Uterus (tissue), 3 donors: ENCODE measurements at regions not wholly inside any gene's neighbourhood (a gene's known extent, or its start where the extent isn't known, plus 50 kb on each side); places are given as distances from the start of the nearest gene placed in this dataset.

Experiments
- DNase-seq, 2 donors: peaks; one replicate each; pipeline ENCODE4 v3.0.0-alpha.2; 2019 to 2020
- H3K27ac ChIP-seq, 2 donors: fragments of 200-600 bp; sonication (generic); 1 replicate in 1 of 2; 2 replicates in 1 of 2; pipeline ENCODE4 v1.5.1; 2016 to 2018
- H3K27me3 ChIP-seq, 2 donors: fragments of 200-600 bp; sonication (generic); one replicate each; pipeline ENCODE4 v1.5.1; 2018 to 2019; ENCODE audit warnings: control low read depth in 1 of 2
- H3K36me3 ChIP-seq, 2 donors: fragments of 200-600 bp; sonication (generic); one replicate each; pipeline ENCODE4 v1.5.1; 2019; ENCODE audit warnings: control low read depth in 1 of 2
- H3K4me1 ChIP-seq, 2 donors: fragments of 200-600 bp; sonication (generic); one replicate each; pipeline ENCODE4 v1.5.1; 2018 to 2019; ENCODE audit warnings: control low read depth in 1 of 2
- H3K4me3 ChIP-seq, 2 donors: fragments of 200-600 bp; sonication (generic); 1 replicate in 1 of 2; 2 replicates in 1 of 2; pipeline ENCODE4 v1.5.1; 2018 to 2019; ENCODE audit warnings: mild to moderate bottlenecking in 1 of 2
- H3K9me3 ChIP-seq, 2 donors: fragments of 200-600 bp; sonication (generic); one replicate each; pipeline ENCODE4 v1.5.1; 2019; ENCODE audit warnings: control low read depth in 1 of 2
- POLR2A ChIP-seq, 2 donors: fragments of 450-650 bp; IDR thresholded peaks; one replicate each; pipeline ENCODE4 v1.6.1; 2016; ENCODE audit warnings: antibody characterized with exemption in 2 of 2, mild to moderate bottlenecking in 1 of 2, moderate library complexity in 1 of 2
- intact Hi-C: fragments of 100-400 bp; cut with DNase I; formaldehyde crosslinking; loops from one replicate; pipeline ENCODE4 v1.15.1; 2023; ENCODE audit warnings: low total_unique reads
- TF ChIP-seq, protein P1 (sequence below), 4 experiments: fragments of 200-600 bp in 2 of 4; fragments of 450-650 bp in 2 of 4; sonication (generic) in 2 of 4; IDR thresholded peaks; one replicate each; pipeline ENCODE4 v1.5.1; 2016 to 2019; ENCODE audit warnings: antibody characterized with exemption in 4 of 4, mild to moderate bottlenecking in 2 of 4, moderate library complexity in 1 of 4
- donor health status: DM: yes; HTN: yes; CAD: no.

DNA sequence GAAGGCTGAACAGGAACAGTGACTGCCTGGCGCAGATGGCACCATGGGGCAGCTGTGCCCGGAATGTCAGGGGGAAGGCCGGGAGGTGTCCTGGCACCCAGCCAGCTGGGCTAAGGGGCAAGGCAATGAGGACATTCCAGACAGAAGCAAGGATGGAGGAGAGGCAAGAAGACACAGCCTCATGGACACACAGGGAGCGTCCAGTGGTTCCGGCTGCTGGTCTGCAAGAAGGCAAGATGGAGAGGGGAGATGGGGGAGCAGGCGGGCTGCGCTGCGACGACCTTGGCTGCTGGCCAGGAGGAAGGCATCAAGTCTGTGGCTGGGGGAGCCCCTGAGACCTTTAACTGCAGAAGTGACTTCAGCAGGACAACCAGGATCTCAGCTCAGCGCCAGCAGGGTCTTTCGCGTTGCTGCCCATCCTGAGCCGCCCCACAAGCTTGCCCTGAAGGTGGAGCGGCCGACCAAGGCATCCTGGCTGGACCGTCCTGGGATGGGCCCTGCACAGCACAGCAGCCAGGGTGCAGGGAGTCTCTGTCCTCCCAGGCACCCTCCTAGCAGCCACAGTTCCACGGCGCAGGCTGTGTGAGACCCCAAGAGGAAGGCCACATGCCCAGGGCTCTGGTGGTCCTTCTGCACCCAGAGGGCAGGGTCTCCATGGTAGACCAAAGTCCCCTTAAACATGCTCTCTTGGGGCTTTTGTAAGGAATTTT lies 531.7 kb downstream of the BRD1 start:
- DNase-seq, result no peak
- H3K9me3 ChIP-seq, result no peaks in the 10 kb centered on the region
- no peaks in the 10 kb centered on the region for H3K27me3 ChIP-seq
- TF ChIP-seq POLR2A (IDR thresholded peaks at IDR 0.05), result no peak
- TF ChIP-seq, protein P1, sequence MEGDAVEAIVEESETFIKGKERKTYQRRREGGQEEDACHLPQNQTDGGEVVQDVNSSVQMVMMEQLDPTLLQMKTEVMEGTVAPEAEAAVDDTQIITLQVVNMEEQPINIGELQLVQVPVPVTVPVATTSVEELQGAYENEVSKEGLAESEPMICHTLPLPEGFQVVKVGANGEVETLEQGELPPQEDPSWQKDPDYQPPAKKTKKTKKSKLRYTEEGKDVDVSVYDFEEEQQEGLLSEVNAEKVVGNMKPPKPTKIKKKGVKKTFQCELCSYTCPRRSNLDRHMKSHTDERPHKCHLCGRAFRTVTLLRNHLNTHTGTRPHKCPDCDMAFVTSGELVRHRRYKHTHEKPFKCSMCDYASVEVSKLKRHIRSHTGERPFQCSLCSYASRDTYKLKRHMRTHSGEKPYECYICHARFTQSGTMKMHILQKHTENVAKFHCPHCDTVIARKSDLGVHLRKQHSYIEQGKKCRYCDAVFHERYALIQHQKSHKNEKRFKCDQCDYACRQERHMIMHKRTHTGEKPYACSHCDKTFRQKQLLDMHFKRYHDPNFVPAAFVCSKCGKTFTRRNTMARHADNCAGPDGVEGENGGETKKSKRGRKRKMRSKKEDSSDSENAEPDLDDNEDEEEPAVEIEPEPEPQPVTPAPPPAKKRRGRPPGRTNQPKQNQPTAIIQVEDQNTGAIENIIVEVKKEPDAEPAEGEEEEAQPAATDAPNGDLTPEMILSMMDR (IDR thresholded peaks at IDR 0.05), result no peak
- no peak overlapping the region for H3K27ac ChIP-seq
- intact Hi-C loops, result no loop called here
- no peak overlapping the region for H3K4me3 ChIP-seq
- no peaks in the 10 kb centered on the region for H3K4me1 ChIP-seq
- H3K36me3 ChIP-seq, result no peaks in the 10 kb centered on the region

DNA sequence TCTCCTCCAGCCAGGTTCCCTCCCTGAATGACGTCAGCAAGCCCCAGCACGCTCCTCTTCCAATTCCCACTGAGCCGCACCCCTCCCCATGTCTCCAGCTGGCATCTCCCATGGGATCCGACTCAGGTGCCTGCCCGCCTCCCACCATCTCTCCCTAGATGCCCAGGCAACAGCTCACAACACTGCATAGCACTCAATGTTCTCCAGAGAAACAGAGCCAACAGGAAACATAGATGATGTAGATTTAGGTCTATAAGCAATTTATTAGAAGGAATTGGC lies 532.3 kb downstream of the BRD1 start:
- intact Hi-C loops, result no loop called here

DNA sequence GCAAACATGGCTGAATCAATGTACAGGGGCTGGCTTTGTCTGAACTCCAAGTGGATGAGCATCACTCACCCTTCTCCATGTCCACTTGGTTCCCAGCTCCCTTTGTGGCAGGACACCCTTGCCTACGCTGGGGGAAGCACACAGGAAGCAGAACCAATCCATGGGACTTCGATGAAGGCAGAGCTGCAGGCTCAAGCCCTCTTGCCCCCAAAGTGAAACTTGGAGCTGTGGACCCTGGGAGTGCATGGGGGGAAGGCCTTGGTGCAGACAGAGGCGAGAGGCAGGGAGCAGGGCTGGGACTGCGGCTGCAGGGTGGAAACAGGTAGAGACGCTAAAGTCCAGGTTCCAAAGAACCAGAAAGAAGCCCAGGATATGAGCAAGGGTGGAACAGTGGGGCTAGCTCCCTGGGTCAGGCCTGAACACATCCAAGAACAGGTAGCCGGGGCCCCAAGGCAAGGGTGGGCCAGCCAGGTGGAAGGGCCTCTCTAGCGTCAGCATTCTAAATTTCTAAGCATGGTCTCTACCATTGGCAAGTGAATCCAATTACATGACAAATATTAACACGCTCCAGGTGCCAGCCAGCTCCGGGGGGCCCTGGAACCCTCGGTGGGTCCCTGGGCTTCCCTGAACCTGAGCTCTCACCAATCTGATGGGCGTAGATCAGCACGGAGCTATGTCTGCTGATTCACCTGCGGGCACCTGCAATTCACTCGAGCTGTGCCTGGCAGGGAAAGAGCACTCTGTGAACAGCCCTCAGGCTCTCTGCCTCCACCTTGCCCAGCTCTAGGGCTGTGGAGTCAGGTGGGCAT lies 532.8 kb downstream of the BRD1 start:
- Histone ChIP-seq H3K9me3 (no peaks in the 10 kb centered on the region), H3K27ac (no peak overlapping the region), H3K36me3 (no peaks in the 10 kb centered on the region), H3K4me3 (no peak overlapping the region), H3K4me1 (no peaks in the 10 kb centered on the region), H3K27me3 (no peaks in the 10 kb centered on the region)
- intact Hi-C loops, result no loop called here
- no peak for TF ChIP-seq POLR2A (IDR thresholded peaks at IDR 0.05)
- TF ChIP-seq, protein P1 (IDR thresholded peaks at IDR 0.05), result no peak
- no peak for DNase-seq

More for the DNA sequence above, 532.3 kb downstream of the BRD1 start:
- TF ChIP-seq POLR2A (IDR thresholded peaks at IDR 0.05), result no peak
- TF ChIP-seq, protein P1 (IDR thresholded peaks at IDR 0.05), result no peak
- Histone ChIP-seq H3K27me3 (no peaks in the 10 kb centered on the region), H3K27ac (no peak overlapping the region), H3K36me3 (no peaks in the 10 kb centered on the region), H3K9me3 (no peaks in the 10 kb centered on the region), H3K4me1 (no peaks in the 10 kb centered on the region), H3K4me3 (no peak overlapping the region)
- DNase-seq, result no peak

DNA sequence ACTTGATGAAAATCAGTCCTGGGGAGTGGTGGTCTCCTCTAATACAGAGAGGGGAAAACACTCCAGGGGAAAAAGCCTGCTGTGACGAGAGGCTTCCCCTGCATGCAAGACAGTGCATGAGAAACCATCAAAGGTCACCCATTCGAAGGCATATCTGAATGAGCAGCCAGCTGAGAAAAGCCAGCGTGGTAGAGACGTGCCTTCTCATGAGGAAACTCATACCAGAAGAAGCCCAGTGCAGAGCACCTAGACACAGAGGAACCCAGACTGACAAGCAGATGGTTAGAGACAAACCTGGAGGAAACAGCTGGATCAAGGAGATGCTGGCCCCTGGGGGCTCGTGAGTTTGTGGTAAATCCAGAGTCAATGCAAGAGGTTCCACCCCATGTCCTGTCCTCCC lies 534.8 kb downstream of the BRD1 start:
- no peaks in the 10 kb centered on the region for H3K36me3 ChIP-seq
- intact Hi-C loops, result no loop called here
- TF ChIP-seq, protein P1 (IDR thresholded peaks at IDR 0.05), result no peak
- no peak for TF ChIP-seq POLR2A (IDR thresholded peaks at IDR 0.05)
- no peak overlapping the region for H3K27ac ChIP-seq
- no peaks in the 10 kb centered on the region for H3K9me3 ChIP-seq
- H3K27me3 ChIP-seq, result no peaks in the 10 kb centered on the region
- H3K4me1 ChIP-seq, result no peaks in the 10 kb centered on the region
- DNase-seq, result no peak
- H3K4me3 ChIP-seq, result no peak overlapping the region

DNA sequence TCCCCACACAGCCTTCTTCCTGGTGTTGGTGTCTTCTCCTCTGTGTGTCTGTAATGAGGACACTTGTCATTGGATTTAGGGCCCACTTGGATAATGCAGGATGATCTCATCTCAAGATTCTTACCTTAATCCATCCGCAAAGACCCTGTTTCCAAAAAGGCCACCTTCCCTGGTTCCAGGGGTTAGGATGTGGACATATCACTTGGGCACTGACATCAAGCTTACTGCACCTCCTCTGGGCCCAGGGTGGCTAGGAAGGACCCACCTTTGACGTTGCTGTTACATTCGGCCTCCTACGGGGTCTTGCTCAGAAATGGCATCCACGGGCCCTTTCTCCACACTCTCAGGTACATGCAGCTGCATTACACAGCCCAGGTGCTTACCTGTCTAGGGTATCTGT lies 535.9 kb downstream of the BRD1 start:
- no peaks in the 10 kb centered on the region for H3K27me3 ChIP-seq

More for the DNA sequence above, 535.9 kb downstream of the BRD1 start:
- no peaks in the 10 kb centered on the region for H3K9me3 ChIP-seq
- TF ChIP-seq POLR2A (IDR thresholded peaks at IDR 0.05), result no peak
- TF ChIP-seq, protein P1 (IDR thresholded peaks at IDR 0.05), result no peak
- no peaks in the 10 kb centered on the region for H3K36me3 ChIP-seq
- no peak overlapping the region for H3K27ac ChIP-seq
- intact Hi-C loops, result no loop called here
- DNase-seq, result no peak
- no peak overlapping the region for H3K4me3 ChIP-seq
- H3K4me1 ChIP-seq, result no peaks in the 10 kb centered on the region
